DND-41 (cell line): ENCODE measurements at regions not wholly inside any gene's neighbourhood (a gene's known extent, or its start where the extent isn't known, plus 50 kb on each side); places are given as distances from the start of the nearest gene placed in this dataset.
"Not testable (repeated sequence)": the region's sequence is repeated elsewhere in the genome, so short reads cannot be mapped to it uniquely, and the experiment has no call there.

ENCODE experiments used
- ATAC-seq: fragments of 200-7000 bp; cut with Tn5 transposase; 3 replicates; pipeline ENCODE4 v1.9.1; 2021; ENCODE audit warnings: low read depth; ENCODE audit not compliant: insufficient read depth
- DNase-seq: peaks from one replicate; pipeline ENCODE4 v3.0.0-alpha.2; 2020
- H2AFZ ChIP-seq: 2 replicates; pipeline ENCODE4 v1.6.0; 2012; ENCODE audit warnings: low read depth, low read length
- H3K27ac ChIP-seq: 2 replicates; pipeline ENCODE4 v1.5.1; 2012; ENCODE audit warnings: low read length, inconsistent platforms
- H3K27me3 ChIP-seq: fragments of 200-600 bp; sonication (generic); 2 replicates; pipeline ENCODE4 v1.6.0; 2012; ENCODE audit warnings: low read length, mild to moderate bottlenecking, inconsistent platforms; ENCODE audit not compliant: insufficient read depth, poor library complexity
- H3K36me3 ChIP-seq: 2 replicates; pipeline ENCODE4 v1.5.1; 2012; ENCODE audit warnings: low read length, inconsistent platforms; ENCODE audit not compliant: insufficient read depth
- H3K4me1 ChIP-seq: 2 replicates; pipeline ENCODE4 v1.5.1; 2012; ENCODE audit warnings: mild to moderate bottlenecking, low read length; ENCODE audit not compliant: insufficient read depth
- H3K4me2 ChIP-seq: 2 replicates; pipeline ENCODE4 v1.6.0; 2012; ENCODE audit warnings: mild to moderate bottlenecking, moderate library complexity, low read length, inconsistent platforms; ENCODE audit not compliant: insufficient read depth
- H3K4me3 ChIP-seq, 2 experiments: fragments of 200-600 bp in 1 of 2; shearing (Covaris generic) in 1 of 2; 2 replicates each; pipeline ENCODE4 v1.5.1; 2012 to 2016; ENCODE audit warnings: inconsistent platforms in 2 of 2, low read length in 2 of 2, mild to moderate bottlenecking in 2 of 2, low read depth in 1 of 2, moderate library complexity in 1 of 2
- H3K79me2 ChIP-seq: 2 replicates; pipeline ENCODE4 v1.6.0; 2012; ENCODE audit warnings: low read length, inconsistent platforms; ENCODE audit not compliant: insufficient read depth
- H3K9ac ChIP-seq: 2 replicates; pipeline ENCODE4 v1.6.0; 2012; ENCODE audit warnings: low read depth, mild to moderate bottlenecking, inconsistent platforms, low read length, moderate library complexity
- H3K9me3 ChIP-seq: 2 replicates; pipeline ENCODE4 v1.5.1; 2012; ENCODE audit warnings: low read length, moderate library complexity, mild to moderate bottlenecking, inconsistent platforms; ENCODE audit not compliant: insufficient read depth, severe bottlenecking
- H4K20me1 ChIP-seq: 2 replicates; pipeline ENCODE4 v1.6.0; 2012; ENCODE audit warnings: low read length; ENCODE audit not compliant: insufficient read depth
- EZH2 ChIP-seq: IDR thresholded peaks from 3 replicates; pipeline ENCODE4 v1.6.1; 2012; ENCODE audit warnings: borderline replicate concordance, low read depth, mild to moderate bottlenecking, moderate library complexity, low read length, inconsistent platforms; ENCODE audit not compliant: severe bottlenecking
- TF ChIP-seq, protein P1 (sequence below): IDR thresholded peaks from 2 replicates; pipeline ENCODE4 v1.5.1; 2012; ENCODE audit warnings: borderline replicate concordance, low read length, moderate library complexity, mild to moderate bottlenecking; ENCODE audit not compliant: poor library complexity, severe bottlenecking; ENCODE audit errors: extremely low read depth

DNA sequence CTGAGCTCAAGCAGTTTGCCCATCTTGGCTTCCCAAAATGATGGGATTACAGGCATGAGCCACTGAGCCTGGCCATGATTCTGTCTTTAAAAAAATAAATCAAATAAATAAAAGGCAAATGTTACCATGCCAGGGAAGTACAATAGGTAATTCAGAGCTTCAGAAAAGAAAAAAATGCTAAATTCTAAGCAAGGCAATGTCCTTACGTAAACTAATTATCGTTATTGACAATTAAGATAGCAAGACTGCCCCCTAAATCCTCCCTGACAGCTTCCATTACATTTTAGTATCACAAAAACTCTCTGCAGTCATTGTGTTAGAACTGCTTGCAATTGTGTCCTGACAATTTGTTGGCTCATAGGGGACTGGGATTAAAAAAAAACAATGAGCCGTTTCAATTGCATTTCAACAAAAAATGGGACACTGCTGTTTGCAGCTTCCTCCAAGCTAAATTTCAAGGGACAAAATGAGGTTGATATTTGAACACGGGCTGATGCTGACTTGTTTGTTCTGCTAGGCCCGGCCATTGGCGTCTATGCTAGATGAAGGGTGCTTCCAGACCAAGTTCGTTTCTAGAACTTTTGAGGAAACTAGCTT lies 88.9 kb downstream of the MOGAT1 start:
- Histone ChIP-seq H3K27ac (no peak overlapping the region), H3K9me3 (no peaks in the 10 kb centered on the region), H2AFZ (no peak overlapping the region), H4K20me1 (no peaks in the 10 kb centered on the region), H3K4me1 (peaks cover 5% of the 10 kb centered on the region), H3K4me2 (no peak overlapping the region), H3K36me3 (no peaks in the 10 kb centered on the region), H3K27me3 (no peaks in the 10 kb centered on the region), H3K4me3 (no peak overlapping the region), H3K9ac (no peak overlapping the region), H3K79me2 (no peaks in the 10 kb centered on the region)
- TF ChIP-seq, protein P1, sequence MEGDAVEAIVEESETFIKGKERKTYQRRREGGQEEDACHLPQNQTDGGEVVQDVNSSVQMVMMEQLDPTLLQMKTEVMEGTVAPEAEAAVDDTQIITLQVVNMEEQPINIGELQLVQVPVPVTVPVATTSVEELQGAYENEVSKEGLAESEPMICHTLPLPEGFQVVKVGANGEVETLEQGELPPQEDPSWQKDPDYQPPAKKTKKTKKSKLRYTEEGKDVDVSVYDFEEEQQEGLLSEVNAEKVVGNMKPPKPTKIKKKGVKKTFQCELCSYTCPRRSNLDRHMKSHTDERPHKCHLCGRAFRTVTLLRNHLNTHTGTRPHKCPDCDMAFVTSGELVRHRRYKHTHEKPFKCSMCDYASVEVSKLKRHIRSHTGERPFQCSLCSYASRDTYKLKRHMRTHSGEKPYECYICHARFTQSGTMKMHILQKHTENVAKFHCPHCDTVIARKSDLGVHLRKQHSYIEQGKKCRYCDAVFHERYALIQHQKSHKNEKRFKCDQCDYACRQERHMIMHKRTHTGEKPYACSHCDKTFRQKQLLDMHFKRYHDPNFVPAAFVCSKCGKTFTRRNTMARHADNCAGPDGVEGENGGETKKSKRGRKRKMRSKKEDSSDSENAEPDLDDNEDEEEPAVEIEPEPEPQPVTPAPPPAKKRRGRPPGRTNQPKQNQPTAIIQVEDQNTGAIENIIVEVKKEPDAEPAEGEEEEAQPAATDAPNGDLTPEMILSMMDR = no peak
- TF ChIP-seq EZH2 = no peak
- DNase-seq (no peak), ATAC-seq (no peak)

DNA sequence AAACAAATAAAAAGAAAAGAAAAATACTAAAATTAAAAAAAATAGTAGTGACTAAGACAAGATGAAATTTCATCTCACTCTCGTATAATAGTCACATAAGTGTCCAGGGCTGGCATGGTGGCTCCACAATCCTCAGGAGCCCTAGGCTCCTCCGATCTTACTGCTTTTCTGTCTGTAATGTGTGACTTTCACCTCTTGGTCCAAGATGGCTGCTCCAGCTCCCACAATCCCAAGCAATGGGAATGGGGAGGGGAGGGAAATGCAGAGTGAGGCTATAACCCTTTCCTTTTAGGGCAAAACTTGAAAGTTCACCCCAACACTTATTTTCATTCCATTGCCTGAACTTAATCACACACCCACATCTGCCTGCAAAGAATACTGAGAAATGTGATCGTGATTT lies 90.4 kb downstream of the MOGAT1 start:
- no peaks in the 10 kb centered on the region for H3K27me3 ChIP-seq
- H3K9ac ChIP-seq = no peak overlapping the region
- no peaks in the 10 kb centered on the region for H4K20me1 ChIP-seq
- no peaks in the 10 kb centered on the region for H3K4me1 ChIP-seq
- no peak overlapping the region; the same call in 1 of the 2 replicates for H2AFZ ChIP-seq
- no peaks in the 10 kb centered on the region for H3K9me3 ChIP-seq
- no peak overlapping the region for H3K27ac ChIP-seq
- H3K4me2 ChIP-seq = no peak overlapping the region
- H3K4me3 ChIP-seq = no peak overlapping the region
- H3K36me3 ChIP-seq = no peaks in the 10 kb centered on the region
- H3K79me2 ChIP-seq = no peaks in the 10 kb centered on the region
- no peak for ATAC-seq
- TF ChIP-seq EZH2 = no peak
- TF ChIP-seq, protein P1 = no peak
- no peak for DNase-seq

DNA sequence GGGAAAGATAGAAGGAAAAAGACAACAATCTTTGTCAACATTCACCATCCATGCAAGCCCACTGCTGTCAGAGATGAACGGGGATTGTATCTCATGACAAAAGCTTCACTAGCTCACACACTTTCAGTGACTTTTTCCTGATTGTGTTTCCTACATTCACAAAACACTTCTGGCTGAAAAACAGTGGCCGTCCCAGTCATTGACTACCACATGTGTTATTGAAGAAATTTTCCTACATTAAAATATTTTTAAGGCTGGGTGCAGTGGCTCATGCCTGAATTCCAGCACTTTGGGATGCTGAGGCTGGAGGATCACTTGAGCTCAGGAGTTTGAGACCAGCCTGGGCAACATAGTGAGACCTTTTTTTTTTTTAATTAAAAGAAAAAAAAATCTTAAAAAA lies 90.9 kb downstream of the MOGAT1 start:
- ATAC-seq (no peak), DNase-seq (no peak)
- H3K9ac ChIP-seq = no peak overlapping the region
- no peaks in the 10 kb centered on the region for H3K9me3 ChIP-seq
- H3K27me3 ChIP-seq = no peaks in the 10 kb centered on the region
- no peaks in the 10 kb centered on the region for H3K79me2 ChIP-seq
- TF ChIP-seq, protein P1 = no peak
- TF ChIP-seq EZH2 = no peak
- no peak overlapping the region for H3K4me2 ChIP-seq
- H3K27ac ChIP-seq = no peak overlapping the region
- H3K4me3 ChIP-seq = no peak overlapping the region
- no peaks in the 10 kb centered on the region for H4K20me1 ChIP-seq
- H3K36me3 ChIP-seq = no peaks in the 10 kb centered on the region
- no peaks in the 10 kb centered on the region for H3K4me1 ChIP-seq
- no peak overlapping the region for H2AFZ ChIP-seq

DNA sequence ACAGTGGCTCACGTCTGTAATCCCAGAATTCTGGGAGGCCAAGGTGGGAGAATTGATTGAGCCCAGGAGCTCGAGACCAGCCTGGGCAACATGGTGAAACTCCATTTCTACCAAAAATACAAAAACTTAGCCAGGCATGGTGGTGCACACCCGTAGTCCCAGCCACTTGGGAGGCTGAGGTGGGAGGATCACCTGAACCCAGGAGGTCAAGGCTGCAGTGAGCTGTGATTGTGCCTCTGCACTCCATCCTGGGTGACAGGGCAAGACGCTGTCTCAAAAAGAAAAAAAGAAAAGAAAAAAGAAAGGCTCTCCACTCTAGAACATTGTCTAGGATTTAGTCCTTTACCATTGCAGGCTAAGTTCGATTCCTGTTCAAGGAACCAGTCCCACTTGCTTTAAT lies 94.4 kb downstream of the MOGAT1 start:
- not testable (repeated sequence) for H3K27ac ChIP-seq, H3K27me3 ChIP-seq, H3K79me2 ChIP-seq, H4K20me1 ChIP-seq, H3K4me3 ChIP-seq, H3K9ac ChIP-seq, H3K36me3 ChIP-seq, H3K9me3 ChIP-seq, H2AFZ ChIP-seq, H3K4me2 ChIP-seq, H3K4me1 ChIP-seq, DNase-seq, ATAC-seq

DNA sequence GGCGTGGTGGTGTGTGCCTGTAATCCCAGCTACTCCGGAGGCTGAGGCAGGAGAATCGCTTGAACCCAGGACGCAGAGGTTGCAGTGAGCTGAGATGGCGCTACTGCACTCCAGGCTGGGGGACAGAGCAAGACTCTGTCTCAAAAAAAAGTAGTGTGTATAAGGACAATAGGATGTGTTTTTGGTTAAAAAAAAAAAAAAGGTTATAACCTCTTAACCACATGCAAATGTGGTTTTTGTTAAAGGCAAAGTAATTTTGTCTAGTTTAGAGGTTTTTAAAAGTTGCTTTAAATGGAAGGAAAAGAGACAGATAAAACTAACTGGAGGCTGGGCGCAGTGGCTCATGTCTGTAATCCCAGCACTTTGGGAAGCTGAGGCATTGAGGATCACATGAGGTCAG lies 92.8 kb upstream of the ACSL3 start:
- ATAC-seq = 0 out of 3 replicates have a peak, but pooled peaks have one; percentile 31

More for the DNA sequence above, 92.8 kb upstream of the ACSL3 start:
- not testable (repeated sequence) for H3K9me3 ChIP-seq, H3K4me2 ChIP-seq, H2AFZ ChIP-seq, H3K79me2 ChIP-seq, H3K9ac ChIP-seq, H3K27ac ChIP-seq, H3K36me3 ChIP-seq, H4K20me1 ChIP-seq, H3K4me3 ChIP-seq, H3K27me3 ChIP-seq, DNase-seq, H3K4me1 ChIP-seq
